Thyroid gland (tissue), 4 donors: ENCODE measurements at regions not wholly inside any gene's neighbourhood (a gene's known extent, or its start where the extent isn't known, plus 50 kb on each side); places are given as distances from the start of the nearest gene placed in this dataset.

ENCODE experiments used
- POLR2A ChIP-seq, 2 donors: fragments of 450-650 bp; IDR thresholded peaks; one replicate each; pipeline ENCODE4 v1.6.1; 2017; ENCODE audit warnings: antibody characterized with exemption in 2 of 2, mild to moderate bottlenecking in 2 of 2, moderate library complexity in 1 of 2
- TF ChIP-seq, protein P1 (sequence below), 6 experiments: fragments of 200-600 bp in 3 of 6; fragments of 450-650 bp in 3 of 6; sonication (generic) in 3 of 6; IDR thresholded peaks; one replicate each; pipeline ENCODE4 v1.5.1; 2016 to 2019; ENCODE audit warnings: antibody characterized with exemption in 6 of 6, mild to moderate bottlenecking in 2 of 6, inconsistent platforms in 1 of 6, moderate library complexity in 1 of 6

- TF ChIP-seq, protein P1, sequence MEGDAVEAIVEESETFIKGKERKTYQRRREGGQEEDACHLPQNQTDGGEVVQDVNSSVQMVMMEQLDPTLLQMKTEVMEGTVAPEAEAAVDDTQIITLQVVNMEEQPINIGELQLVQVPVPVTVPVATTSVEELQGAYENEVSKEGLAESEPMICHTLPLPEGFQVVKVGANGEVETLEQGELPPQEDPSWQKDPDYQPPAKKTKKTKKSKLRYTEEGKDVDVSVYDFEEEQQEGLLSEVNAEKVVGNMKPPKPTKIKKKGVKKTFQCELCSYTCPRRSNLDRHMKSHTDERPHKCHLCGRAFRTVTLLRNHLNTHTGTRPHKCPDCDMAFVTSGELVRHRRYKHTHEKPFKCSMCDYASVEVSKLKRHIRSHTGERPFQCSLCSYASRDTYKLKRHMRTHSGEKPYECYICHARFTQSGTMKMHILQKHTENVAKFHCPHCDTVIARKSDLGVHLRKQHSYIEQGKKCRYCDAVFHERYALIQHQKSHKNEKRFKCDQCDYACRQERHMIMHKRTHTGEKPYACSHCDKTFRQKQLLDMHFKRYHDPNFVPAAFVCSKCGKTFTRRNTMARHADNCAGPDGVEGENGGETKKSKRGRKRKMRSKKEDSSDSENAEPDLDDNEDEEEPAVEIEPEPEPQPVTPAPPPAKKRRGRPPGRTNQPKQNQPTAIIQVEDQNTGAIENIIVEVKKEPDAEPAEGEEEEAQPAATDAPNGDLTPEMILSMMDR (IDR thresholded peaks at IDR 0.05) = no peak
- TF ChIP-seq POLR2A (IDR thresholded peaks at IDR 0.05) = no peak
Measured at GRCh38 chr14:59103396-59103795, 85.1 kb upstream of the DAAM1 start.
